KMS-11 (cell line): ENCODE measurements at regions not wholly inside any gene's neighbourhood (a gene's known extent, or its start where the extent isn't known, plus 50 kb on each side); places are given as distances from the start of the nearest gene placed in this dataset.

Experiments
- H2AFZ ChIP-seq: fragments of 200-600 bp; sonication (generic); 2 replicates; pipeline ENCODE4 v1.6.1; 2016; ENCODE audit warnings: antibody characterized with exemption, mixed run types, low read depth
- H3K27ac ChIP-seq: fragments of 200-600 bp; sonication (generic); 2 replicates; pipeline ENCODE4 v1.6.1; 2016; ENCODE audit warnings: mild to moderate bottlenecking, mixed run types
- H3K27me3 ChIP-seq: fragments of 200-600 bp; sonication (generic); 2 replicates; pipeline ENCODE4 v1.6.1; 2017; ENCODE audit warnings: mild to moderate bottlenecking, low read depth, mixed run types, moderate library complexity; ENCODE audit not compliant: insufficient read depth
- H3K36me3 ChIP-seq: fragments of 200-600 bp; sonication (generic); 2 replicates; pipeline ENCODE4 v1.6.1; 2017; ENCODE audit warnings: mild to moderate bottlenecking, mixed run types; ENCODE audit not compliant: insufficient read depth
- H3K4me1 ChIP-seq: fragments of 200-600 bp; sonication (generic); 2 replicates; pipeline ENCODE4 v1.6.1; 2016; ENCODE audit warnings: mild to moderate bottlenecking, low read depth, mixed run types; ENCODE audit not compliant: poor library complexity, severe bottlenecking
- H3K4me2 ChIP-seq: fragments of 200-600 bp; sonication (generic); 2 replicates; pipeline ENCODE4 v1.7.0; 2016; ENCODE audit warnings: mild to moderate bottlenecking, mixed run types
- H3K4me3 ChIP-seq: fragments of 200-600 bp; sonication (generic); IDR thresholded peaks from 2 replicates; pipeline ENCODE4 v1.6.1; 2017; ENCODE audit warnings: low read depth, low read length, mixed read lengths; ENCODE audit not compliant: insufficient read depth
- H3K79me2 ChIP-seq: fragments of 200-600 bp; sonication (generic); 2 replicates; pipeline ENCODE4 v1.6.1; 2016; ENCODE audit warnings: low read depth, mixed run types; ENCODE audit not compliant: insufficient read depth
- H3K9ac ChIP-seq: fragments of 200-600 bp; sonication (generic); 2 replicates; pipeline ENCODE4 v1.6.1; 2016; ENCODE audit warnings: mild to moderate bottlenecking, mixed run types
- H4K20me1 ChIP-seq: fragments of 200-600 bp; sonication (generic); 2 replicates; pipeline ENCODE4 v1.6.1; 2016; ENCODE audit warnings: mild to moderate bottlenecking, mixed run types; ENCODE audit not compliant: insufficient read depth
- CTCF ChIP-seq: fragments of 200-600 bp; sonication (generic); conservative IDR thresholded peaks from 2 replicates; pipeline ENCODE4 v1.6.1; 2017; ENCODE audit warnings: low read depth, mild to moderate bottlenecking, antibody characterized with exemption, low read length, moderate library complexity, mixed read lengths

- Histone ChIP-seq H2AFZ (no peak overlapping the region), H3K27ac (no peak overlapping the region), H3K27me3 (no peaks in the 10 kb centered on the region), H3K36me3 (no peaks in the 10 kb centered on the region), H3K4me1 (no peaks in the 10 kb centered on the region), H3K4me2 (no peak overlapping the region), H3K9ac (no peak overlapping the region), H3K79me2 (no peaks in the 10 kb centered on the region), H3K4me3 (no peak overlapping the region), H4K20me1 (no peaks in the 10 kb centered on the region)
- TF ChIP-seq CTCF = no peak
Observed at GRCh38 chr9:87425202-87425601, 72.5 kb upstream of the DAPK1 start.

- Histone ChIP-seq H3K4me1 (no peaks in the 10 kb centered on the region), H3K36me3 (no peaks in the 10 kb centered on the region), H3K27me3 (no peaks in the 10 kb centered on the region), H3K79me2 (no peaks in the 10 kb centered on the region), H3K27ac (no peak overlapping the region), H3K4me3 (no peak overlapping the region), H4K20me1 (no peaks in the 10 kb centered on the region), H3K9ac (no peak overlapping the region), H2AFZ (no peak overlapping the region), H3K4me2 (no peak overlapping the region)
- no peak for TF ChIP-seq CTCF
Observed at GRCh38 chr9:87427851-87428506, 69.7 kb upstream of the DAPK1 start.

- no peaks in the 10 kb centered on the region for H3K36me3 ChIP-seq
- TF ChIP-seq CTCF = no peak
- H3K9ac ChIP-seq = no peak overlapping the region
- no peaks in the 10 kb centered on the region for H3K27me3 ChIP-seq
- H3K4me3 ChIP-seq = no peak overlapping the region
- no peaks in the 10 kb centered on the region for H3K79me2 ChIP-seq
- H2AFZ ChIP-seq = no peak overlapping the region
- H3K4me2 ChIP-seq = no peak overlapping the region
- no peaks in the 10 kb centered on the region for H3K4me1 ChIP-seq
- no peaks in the 10 kb centered on the region for H4K20me1 ChIP-seq
- no peak overlapping the region for H3K27ac ChIP-seq
Observed at GRCh38 chr9:87428659-87429058, 69.0 kb upstream of the DAPK1 start.

GRCh38 chr9:87431837-87432236 is 65.8 kb upstream of the DAPK1 start:
- Histone ChIP-seq H3K27me3 (no peaks in the 10 kb centered on the region), H3K4me2 (no peak overlapping the region), H3K9ac (no peak overlapping the region), H3K4me1 (no peaks in the 10 kb centered on the region), H2AFZ (no peak overlapping the region), H3K36me3 (no peaks in the 10 kb centered on the region), H4K20me1 (no peaks in the 10 kb centered on the region), H3K4me3 (no peak overlapping the region), H3K27ac (no peak overlapping the region), H3K79me2 (no peaks in the 10 kb centered on the region)
- TF ChIP-seq CTCF = no peak
